K562 (cell line): ENCODE measurements at regions not wholly inside any gene's neighbourhood (a gene's known extent, or its start where the extent isn't known, plus 50 kb on each side); places are given as distances from the start of the nearest gene placed in this dataset.

Source experiments
- ATAC-seq: fragments of 200-7000 bp; cut with Tn5 transposase; 3 replicates; pipeline ENCODE4 v1.9.1; 2020; ENCODE audit warnings: moderate library complexity
- BruUV-seq: library from RNA; stranded (reverse); fragments of 400-500 nt; replicated peaks from 2 replicates; lab custom pipeline; 2021; lab: Mats Ljungman, UMichigan
- CTCF ChIA-PET: fragments of 300-600 bp; formaldehyde crosslinking; extraction: SDS; loops from one replicate; lab custom pipeline; 2021; ENCODE audit warnings: low intra/inter-chr PET ratio; lab: Yijun Ruan, JAX
- POLR2A ChIA-PET: fragments of 300-600, 350-650 bp; sonication (Branson Sonifier 250); formaldehyde crosslinking; extraction: SDS; loops from one replicate; lab custom pipeline; 2021; ENCODE audit warnings: antibody characterized with exemption, inconsistent platforms; lab: Yijun Ruan, JAX
- DNase-seq, 4 experiments: peaks; one replicate each; pipeline versions ENCODE4 v3.0.0 to v3.0.0-alpha.2; 2011 to 2018; ENCODE audit warnings: low spot score in 3 of 4, mixed read lengths in 3 of 4; ENCODE audit errors: extremely low read depth in 1 of 4
- FAIRE-seq: peaks from 2 replicates; lab custom pipeline; 2011; peaks lifted over from hg19 to GRCh38; lab: Jason Lieb, UNC
- H2AFZ ChIP-seq: 2 replicates; pipeline ENCODE4 v1.6.0; 2011; ENCODE audit warnings: low read depth, low read length, control low read depth, inconsistent platforms
- H3K27ac ChIP-seq: fragments of 200-600 bp; 3 replicates; pipeline ENCODE4 v1.8.0; 2011; ENCODE audit warnings: low read depth, mild to moderate bottlenecking, control low read depth, inconsistent platforms, low read length, moderate library complexity, mixed read lengths; ENCODE audit errors: extremely low read depth
- H3K27me3 ChIP-seq, 2 experiments: fragments of 300-600 bp in 1 of 2; 2 replicates in 1 of 2; 3 replicates in 1 of 2; pipeline versions ENCODE4 v1.6.0 to v1.8.0; 2011; ENCODE audit warnings: inconsistent platforms in 2 of 2, low read length in 2 of 2, mild to moderate bottlenecking in 1 of 2, mixed read lengths in 1 of 2, moderate library complexity in 1 of 2; ENCODE audit not compliant: control insufficient read depth in 2 of 2, insufficient read depth in 2 of 2
- H3K36me3 ChIP-seq: fragments of 300-600 bp; 3 replicates; pipeline ENCODE4 v1.8.0; 2011; ENCODE audit warnings: mild to moderate bottlenecking, low read length, inconsistent platforms; ENCODE audit not compliant: control insufficient read depth, insufficient read depth
- H3K4me1 ChIP-seq, 2 experiments: fragments of 200-600 bp in 1 of 2; replicated peaks in 1 of 2; 2 replicates in 1 of 2; 3 replicates in 1 of 2; pipeline versions ENCODE4 v1.5.1 to v1.8.0; 2011; ENCODE audit warnings: inconsistent platforms in 2 of 2, low read length in 2 of 2, mild to moderate bottlenecking in 1 of 2, mixed read lengths in 1 of 2, moderate library complexity in 1 of 2; ENCODE audit not compliant: control insufficient read depth in 2 of 2, insufficient read depth in 2 of 2
- H3K4me2 ChIP-seq: 2 replicates; pipeline ENCODE4 v1.6.1; 2011; ENCODE audit warnings: low read length, control low read depth, inconsistent platforms, mixed read lengths; ENCODE audit not compliant: insufficient read depth
- H3K4me3 ChIP-seq: fragments of 200-600 bp; sonication (generic), shearing (Covaris generic); 2 replicates; pipeline ENCODE4 v1.5.1; 2016; ENCODE audit warnings: control low read depth, inconsistent platforms
- H3K79me2 ChIP-seq: fragments of 200-600 bp; 3 replicates; pipeline ENCODE4 v1.8.0; 2011; ENCODE audit warnings: low read length, inconsistent platforms; ENCODE audit not compliant: control insufficient read depth, insufficient read depth
- H3K9ac ChIP-seq, 2 experiments: 2 replicates each; pipeline versions ENCODE4 v1.6.0 to v1.6.1; 2011; ENCODE audit warnings: low read depth in 2 of 2, low read length in 2 of 2, control low read depth in 1 of 2, inconsistent platforms in 1 of 2, mild to moderate bottlenecking in 1 of 2, mixed read lengths in 1 of 2; ENCODE audit not compliant: insufficient read depth in 1 of 2
- H3K9me1 ChIP-seq: one replicate; pipeline ENCODE4 v1.6.0; 2011; ENCODE audit warnings: inconsistent platforms, mild to moderate bottlenecking, low read length, moderate library complexity; ENCODE audit not compliant: control insufficient read depth, insufficient read depth
- H3K9me3 ChIP-seq: replicated peaks from 2 replicates; pipeline ENCODE4 v1.5.1; 2011; ENCODE audit warnings: low read depth, low read length, inconsistent platforms; ENCODE audit not compliant: control insufficient read depth, insufficient read depth
- H4K20me1 ChIP-seq: replicated peaks from 2 replicates; pipeline ENCODE4 v1.6.1; 2011; ENCODE audit warnings: low read length, inconsistent platforms, mixed read lengths; ENCODE audit not compliant: control insufficient read depth, insufficient read depth
- GABPB2 ChIP-seq: fragments of 250-450 bp; sonication (Bioruptor Pico); conservative IDR thresholded peaks from 2 replicates; pipeline ENCODE4 v1.5.1; 2021; ENCODE audit warnings: mild to moderate bottlenecking
- KDM2B ChIP-seq: fragments of 250-450 bp; sonication (Bioruptor Pico); IDR thresholded peaks from 2 replicates; pipeline ENCODE4 v1.8.0; 2021; ENCODE audit warnings: mild to moderate bottlenecking, moderate library complexity
- KHSRP ChIP-seq: fragments of 450-650 bp; IDR thresholded peaks from 2 replicates; pipeline ENCODE4 v1.6.1; 2017
- MECOM ChIP-seq: fragments of 250-450 bp; sonication (Bioruptor Pico); IDR thresholded peaks from 2 replicates; pipeline ENCODE4 v1.8.0; 2022; ENCODE audit warnings: inconsistent platforms
- ZC3H4 ChIP-seq: sonication (generic); formaldehyde crosslinking; IDR thresholded peaks from 2 replicates; pipeline ENCODE4 v1.9.0; 2021; ENCODE audit warnings: missing genetic modification reagents, borderline replicate concordance
- ZNF780A ChIP-seq: fragments of 250-450 bp; sonication (Bioruptor Pico); IDR thresholded peaks from 2 replicates; pipeline ENCODE4 v1.5.0; 2021; ENCODE audit warnings: mild to moderate bottlenecking
- ZNF830 ChIP-seq: fragments of 250-450 bp; sonication (Bioruptor Pico); IDR thresholded peaks from 2 replicates; pipeline ENCODE4 v1.5.0; 2021; ENCODE audit warnings: mild to moderate bottlenecking
- WGBS: fragments of 100-300 bp; shearing (Covaris generic); methylation state at CpG from one replicate; pipeline ENCODE4 v1.1.6; 2016; ENCODE audit warnings: low coverage, mixed read lengths; ENCODE audit not compliant: insufficient coverage; ENCODE audit errors: missing lambda C conversion rate; 5-methylcytosine and 5-hydroxymethylcytosine counted together
- in situ Hi-C: fragments of 300-500 bp; cut with MboI; formaldehyde crosslinking; loops from 4 replicates; pipeline ENCODE4 v1.15.0; 2018; ENCODE audit warnings: inconsistent platforms, mixed read lengths
- intact Hi-C: fragments of 100-400 bp; cut with micrococcal nuclease; formaldehyde crosslinking; loops from 2 replicates; pipeline ENCODE4 v1.14.2; 2022
- TF ChIP-seq, protein P1 (sequence below), 2 experiments: fragments of 450-650 bp; conservative IDR thresholded peaks; 2 replicates each; pipeline ENCODE4 v1.6.1; 2017; ENCODE audit warnings: mild to moderate bottlenecking in 2 of 2, moderate library complexity in 2 of 2
- TF ChIP-seq, protein P2 (sequence below), 3 experiments: fragments of 200-800 bp in 1 of 3; sonication (Bioruptor generic) in 1 of 3; sonication (generic) in 1 of 3; formaldehyde crosslinking in 1 of 3; IDR thresholded peaks; 2 replicates each; pipeline versions ENCODE4 v1.6.1 to v1.8.0; 2016 to 2022; ENCODE audit warnings: mild to moderate bottlenecking in 2 of 3, missing compliant biosample characterization in 2 of 3, missing genetic modification characterization in 2 of 3, missing genetic modification reagents in 1 of 3
- TF ChIP-seq, protein P3 (sequence below): fragments of 200-400 bp; formaldehyde crosslinking; IDR thresholded peaks from 2 replicates; pipeline ENCODE4 v1.6.1; 2017; ENCODE audit warnings: mild to moderate bottlenecking, low read depth, low read length, moderate library complexity
- TF ChIP-seq, protein P4 (sequence below): sonication (generic); formaldehyde crosslinking; IDR thresholded peaks from 2 replicates; pipeline ENCODE4 v1.8.0; 2023; ENCODE audit warnings: mild to moderate bottlenecking, missing genetic modification reagents

DNA sequence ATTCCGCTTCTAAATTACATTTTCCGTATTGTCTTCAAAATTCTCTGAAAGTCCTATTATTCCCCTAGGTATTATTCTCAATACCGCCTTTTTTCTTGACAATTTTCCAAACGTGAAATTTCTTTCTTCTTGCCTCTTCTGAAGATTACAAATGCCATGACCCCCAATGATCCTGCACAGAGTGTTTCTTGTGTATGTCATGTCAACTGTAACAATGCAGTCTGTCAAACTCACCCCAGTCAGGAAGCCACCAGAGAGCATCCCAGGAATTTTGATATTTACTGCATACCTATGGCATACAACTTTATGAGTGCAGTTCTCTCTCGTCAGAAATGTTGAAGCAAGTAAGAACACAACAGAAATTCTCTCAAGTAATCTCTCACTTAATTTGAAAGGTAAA, 847.3 kb upstream of the CDH8 start:
- TF ChIP-seq ZNF830 (no peak), MECOM (CRISPR knock-in tag) (no peak), KHSRP (no peak), ZNF780A (CRISPR knock-in tag) (no peak), KDM2B (no peak), GABPB2 (no peak), ZC3H4 (no peak)
- TF ChIP-seq, protein P1, sequence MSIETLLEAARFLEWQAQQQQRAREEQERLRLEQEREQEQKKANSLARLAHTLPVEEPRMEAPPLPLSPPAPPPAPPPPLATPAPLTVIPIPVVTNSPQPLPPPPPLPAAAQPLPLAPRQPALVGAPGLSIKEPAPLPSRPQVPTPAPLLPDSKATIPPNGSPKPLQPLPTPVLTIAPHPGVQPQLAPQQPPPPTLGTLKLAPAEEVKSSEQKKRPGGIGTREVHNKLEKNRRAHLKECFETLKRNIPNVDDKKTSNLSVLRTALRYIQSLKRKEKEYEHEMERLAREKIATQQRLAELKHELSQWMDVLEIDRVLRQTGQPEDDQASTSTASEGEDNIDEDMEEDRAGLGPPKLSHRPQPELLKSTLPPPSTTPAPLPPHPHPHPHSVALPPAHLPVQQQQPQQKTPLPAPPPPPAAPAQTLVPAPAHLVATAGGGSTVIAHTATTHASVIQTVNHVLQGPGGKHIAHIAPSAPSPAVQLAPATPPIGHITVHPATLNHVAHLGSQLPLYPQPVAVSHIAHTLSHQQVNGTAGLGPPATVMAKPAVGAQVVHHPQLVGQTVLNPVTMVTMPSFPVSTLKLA (conservative IDR thresholded peaks at IDR 0.05): no peak
- TF ChIP-seq, protein P2, sequence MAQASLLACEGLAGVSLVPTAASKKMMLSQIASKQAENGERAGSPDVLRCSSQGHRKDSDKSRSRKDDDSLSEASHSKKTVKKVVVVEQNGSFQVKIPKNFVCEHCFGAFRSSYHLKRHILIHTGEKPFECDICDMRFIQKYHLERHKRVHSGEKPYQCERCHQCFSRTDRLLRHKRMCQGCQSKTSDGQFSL (CRISPR knock-in tag; IDR thresholded peaks at IDR 0.05): no peak
- TF ChIP-seq, protein P2 (tag; IDR thresholded peaks at IDR 0.05): no peak
- TF ChIP-seq, protein P3, sequence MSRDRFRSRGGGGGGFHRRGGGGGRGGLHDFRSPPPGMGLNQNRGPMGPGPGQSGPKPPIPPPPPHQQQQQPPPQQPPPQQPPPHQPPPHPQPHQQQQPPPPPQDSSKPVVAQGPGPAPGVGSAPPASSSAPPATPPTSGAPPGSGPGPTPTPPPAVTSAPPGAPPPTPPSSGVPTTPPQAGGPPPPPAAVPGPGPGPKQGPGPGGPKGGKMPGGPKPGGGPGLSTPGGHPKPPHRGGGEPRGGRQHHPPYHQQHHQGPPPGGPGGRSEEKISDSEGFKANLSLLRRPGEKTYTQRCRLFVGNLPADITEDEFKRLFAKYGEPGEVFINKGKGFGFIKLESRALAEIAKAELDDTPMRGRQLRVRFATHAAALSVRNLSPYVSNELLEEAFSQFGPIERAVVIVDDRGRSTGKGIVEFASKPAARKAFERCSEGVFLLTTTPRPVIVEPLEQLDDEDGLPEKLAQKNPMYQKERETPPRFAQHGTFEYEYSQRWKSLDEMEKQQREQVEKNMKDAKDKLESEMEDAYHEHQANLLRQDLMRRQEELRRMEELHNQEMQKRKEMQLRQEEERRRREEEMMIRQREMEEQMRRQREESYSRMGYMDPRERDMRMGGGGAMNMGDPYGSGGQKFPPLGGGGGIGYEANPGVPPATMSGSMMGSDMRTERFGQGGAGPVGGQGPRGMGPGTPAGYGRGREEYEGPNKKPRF: no peak
- TF ChIP-seq, protein P4, sequence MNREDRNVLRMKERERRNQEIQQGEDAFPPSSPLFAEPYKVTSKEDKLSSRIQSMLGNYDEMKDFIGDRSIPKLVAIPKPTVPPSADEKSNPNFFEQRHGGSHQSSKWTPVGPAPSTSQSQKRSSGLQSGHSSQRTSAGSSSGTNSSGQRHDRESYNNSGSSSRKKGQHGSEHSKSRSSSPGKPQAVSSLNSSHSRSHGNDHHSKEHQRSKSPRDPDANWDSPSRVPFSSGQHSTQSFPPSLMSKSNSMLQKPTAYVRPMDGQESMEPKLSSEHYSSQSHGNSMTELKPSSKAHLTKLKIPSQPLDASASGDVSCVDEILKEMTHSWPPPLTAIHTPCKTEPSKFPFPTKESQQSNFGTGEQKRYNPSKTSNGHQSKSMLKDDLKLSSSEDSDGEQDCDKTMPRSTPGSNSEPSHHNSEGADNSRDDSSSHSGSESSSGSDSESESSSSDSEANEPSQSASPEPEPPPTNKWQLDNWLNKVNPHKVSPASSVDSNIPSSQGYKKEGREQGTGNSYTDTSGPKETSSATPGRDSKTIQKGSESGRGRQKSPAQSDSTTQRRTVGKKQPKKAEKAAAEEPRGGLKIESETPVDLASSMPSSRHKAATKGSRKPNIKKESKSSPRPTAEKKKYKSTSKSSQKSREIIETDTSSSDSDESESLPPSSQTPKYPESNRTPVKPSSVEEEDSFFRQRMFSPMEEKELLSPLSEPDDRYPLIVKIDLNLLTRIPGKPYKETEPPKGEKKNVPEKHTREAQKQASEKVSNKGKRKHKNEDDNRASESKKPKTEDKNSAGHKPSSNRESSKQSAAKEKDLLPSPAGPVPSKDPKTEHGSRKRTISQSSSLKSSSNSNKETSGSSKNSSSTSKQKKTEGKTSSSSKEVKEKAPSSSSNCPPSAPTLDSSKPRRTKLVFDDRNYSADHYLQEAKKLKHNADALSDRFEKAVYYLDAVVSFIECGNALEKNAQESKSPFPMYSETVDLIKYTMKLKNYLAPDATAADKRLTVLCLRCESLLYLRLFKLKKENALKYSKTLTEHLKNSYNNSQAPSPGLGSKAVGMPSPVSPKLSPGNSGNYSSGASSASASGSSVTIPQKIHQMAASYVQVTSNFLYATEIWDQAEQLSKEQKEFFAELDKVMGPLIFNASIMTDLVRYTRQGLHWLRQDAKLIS: no peak
- TF ChIP-seq, all 486 proteins: peak for 0
- intact Hi-C loops (no loop called here), in situ Hi-C loops (no loop called here)
- Histone ChIP-seq H3K4me1 (no peaks in the 10 kb centered on the region), H3K4me2 (no peak overlapping the region), H3K79me2 (no peaks in the 10 kb centered on the region), H3K9me1 (no peaks in the 10 kb centered on the region), H3K9me3 (no peaks in the 10 kb centered on the region), H3K27ac (no peak overlapping the region), H3K27me3 (no peaks in the 10 kb centered on the region), H2AFZ (no peak overlapping the region), H4K20me1 (no peaks in the 10 kb centered on the region), H3K4me3 (no peak overlapping the region), H3K36me3 (no peaks in the 10 kb centered on the region), H3K9ac (no peak overlapping the region)
- 2% methylated on average over 5 of the region's 5 CpGs for WGBS
- POLR2A ChIA-PET: no interaction called here
- CTCF ChIA-PET: no interaction called here
- FAIRE-seq (no peak), DNase-seq (no peak), ATAC-seq (no peak)
- no TSS peak for BruUV-seq
